Activated CD4-positive, alpha-beta memory T cell treated with anti-CD3 and anti-CD28 coated beads for 36 hours (primary cell): ENCODE measurements at regions not wholly inside any gene's neighbourhood (a gene's known extent, or its start where the extent isn't known, plus 50 kb on each side); places are given as distances from the start of the nearest gene placed in this dataset.

ENCODE experiments used
- CTCF ChIA-PET: fragments of 350-600 bp; sonication (Branson Sonifier 250); formaldehyde crosslinking; loops from one replicate; lab custom pipeline; 2021; ENCODE audit warnings: antibody characterized with exemption, inconsistent platforms; lab: Charles Lee
- POLR2A ChIA-PET: fragments of 350-600 bp; sonication (Branson Sonifier 250); formaldehyde crosslinking; loops from one replicate; lab custom pipeline; 2021; ENCODE audit warnings: antibody characterized with exemption; lab: Charles Lee
- DNase-seq: peaks from one replicate; pipeline ENCODE4 v3.0.0-alpha.2; 2020
- H3K27ac Mint-ChIP-seq: one replicate; pipeline ENCODE4 v1.8.0; 2021; ENCODE audit warnings: mixed read lengths
- H3K27me3 Mint-ChIP-seq: one replicate; pipeline ENCODE4 v1.8.0; 2021; ENCODE audit warnings: mixed read lengths
- H3K36me3 Mint-ChIP-seq: one replicate; pipeline ENCODE4 v1.8.0; 2021; ENCODE audit warnings: mixed read lengths
- H3K4me1 Mint-ChIP-seq: one replicate; pipeline ENCODE4 v1.8.0; 2021; ENCODE audit warnings: low read depth, mixed read lengths
- H3K4me3 Mint-ChIP-seq: one replicate; pipeline ENCODE4 v1.8.0; 2021; ENCODE audit warnings: mild to moderate bottlenecking, mixed read lengths
- H3K9me3 Mint-ChIP-seq: one replicate; pipeline ENCODE4 v1.8.0; 2021; ENCODE audit warnings: mixed read lengths
- intact Hi-C: fragments of 100-400 bp; cut with micrococcal nuclease; formaldehyde crosslinking; loops from one replicate; pipeline ENCODE4 v1.15.1; 2023

GRCh38 chr4:173696551-173696950 lies 166.5 kb upstream of the HAND2 start:
- H3K4me3 Mint-ChIP-seq, result no peak overlapping the region
- H3K27ac Mint-ChIP-seq, result no peak overlapping the region
- no peak for DNase-seq
- no peaks in the 10 kb centered on the region for H3K27me3 Mint-ChIP-seq
- ChIA-PET POLR2A (no interaction called here), CTCF (no interaction called here)
- no peaks in the 10 kb centered on the region for H3K4me1 Mint-ChIP-seq
- intact Hi-C loops, result no loop called here
- no peaks in the 10 kb centered on the region for H3K9me3 Mint-ChIP-seq
- no peaks in the 10 kb centered on the region for H3K36me3 Mint-ChIP-seq

- Mint-ChIP-seq H3K27ac (no peak overlapping the region), H3K36me3 (no peaks in the 10 kb centered on the region), H3K9me3 (no peaks in the 10 kb centered on the region), H3K4me1 (no peaks in the 10 kb centered on the region), H3K27me3 (no peaks in the 10 kb centered on the region), H3K4me3 (no peak overlapping the region)
- ChIA-PET POLR2A (no interaction called here), CTCF (no interaction called here)
- intact Hi-C loops, result no loop called here
- no peak for DNase-seq
Measured at GRCh38 chr4:173696011-173696410, 166.0 kb upstream of the HAND2 start.

- Mint-ChIP-seq H3K27ac (no peak overlapping the region), H3K36me3 (no peaks in the 10 kb centered on the region), H3K9me3 (no peaks in the 10 kb centered on the region), H3K4me1 (no peaks in the 10 kb centered on the region), H3K4me3 (no peak overlapping the region), H3K27me3 (no peaks in the 10 kb centered on the region)
- intact Hi-C loops, result no loop called here
- CTCF ChIA-PET, result no interaction called here
- no peak for DNase-seq
- POLR2A ChIA-PET, result no interaction called here
Measured at GRCh38 chr4:173685831-173686210, 155.8 kb upstream of the HAND2 start.

- intact Hi-C loops, result no loop called here
- CTCF ChIA-PET, result no interaction called here
- Mint-ChIP-seq H3K36me3 (no peaks in the 10 kb centered on the region), H3K4me1 (no peaks in the 10 kb centered on the region), H3K9me3 (no peaks in the 10 kb centered on the region), H3K27ac (no peak overlapping the region), H3K4me3 (no peak overlapping the region), H3K27me3 (no peaks in the 10 kb centered on the region)
- POLR2A ChIA-PET, result no interaction called here
- no peak for DNase-seq
Measured at GRCh38 chr4:173685165-173685830, 155.3 kb upstream of the HAND2 start.

GRCh38 chr4:173684223-173684622 lies 154.2 kb upstream of the HAND2 start:
- no peaks in the 10 kb centered on the region for H3K36me3 Mint-ChIP-seq
- H3K4me3 Mint-ChIP-seq, result no peak overlapping the region
- intact Hi-C loops, result no loop called here
- no peak overlapping the region for H3K27ac Mint-ChIP-seq
- H3K4me1 Mint-ChIP-seq, result no peaks in the 10 kb centered on the region
- H3K27me3 Mint-ChIP-seq, result no peaks in the 10 kb centered on the region
- no peak for DNase-seq
- no peaks in the 10 kb centered on the region for H3K9me3 Mint-ChIP-seq
- CTCF ChIA-PET, result no interaction called here
- POLR2A ChIA-PET, result no interaction called here

- no peaks in the 10 kb centered on the region for H3K36me3 Mint-ChIP-seq
Measured at GRCh38 chr4:173682609-173683008, 152.6 kb upstream of the HAND2 start.

GRCh38 chr4:173680278-173680677 lies 150.2 kb upstream of the HAND2 start:
- Mint-ChIP-seq H3K27me3 (no peaks in the 10 kb centered on the region), H3K9me3 (no peaks in the 10 kb centered on the region), H3K4me3 (no peak overlapping the region), H3K36me3 (no peaks in the 10 kb centered on the region), H3K27ac (no peak overlapping the region), H3K4me1 (no peaks in the 10 kb centered on the region)
- ChIA-PET CTCF (no interaction called here), POLR2A (interaction anchor here (0.7 kb wide), 1 partner anchor 188 kb away, joined by 4 read pairs; no protein-coding TSS in a partner anchor)
- DNase-seq, result no peak
- intact Hi-C loops, result no loop called here

More at GRCh38 chr4:173682609-173683008, 152.6 kb upstream of the HAND2 start:
- DNase-seq, result no peak
- Mint-ChIP-seq H3K27ac (no peak overlapping the region), H3K9me3 (no peaks in the 10 kb centered on the region), H3K27me3 (no peaks in the 10 kb centered on the region), H3K4me3 (no peak overlapping the region), H3K4me1 (no peaks in the 10 kb centered on the region)
- intact Hi-C loops, result no loop called here
- CTCF ChIA-PET, result no interaction called here
- POLR2A ChIA-PET, result no interaction called here

- Mint-ChIP-seq H3K27me3 (peaks cover 2% of the 10 kb centered on the region), H3K4me3 (no peak overlapping the region), H3K9me3 (no peaks in the 10 kb centered on the region), H3K27ac (no peak overlapping the region), H3K4me1 (no peaks in the 10 kb centered on the region), H3K36me3 (no peaks in the 10 kb centered on the region)
- intact Hi-C loops, result no loop called here
- DNase-seq, result no peak
- ChIA-PET CTCF (no interaction called here), POLR2A (no interaction called here)
Measured at GRCh38 chr4:173675446-173675845, 145.4 kb upstream of the HAND2 start.

GRCh38 chr4:173669460-173670179 lies 139.6 kb upstream of the HAND2 start:
- DNase-seq, result no peak
- H3K27me3 Mint-ChIP-seq, result peaks cover 2% of the 10 kb centered on the region
- H3K4me1 Mint-ChIP-seq, result no peaks in the 10 kb centered on the region
- intact Hi-C loops, result no loop called here
- POLR2A ChIA-PET, result no interaction called here
- no peaks in the 10 kb centered on the region for H3K36me3 Mint-ChIP-seq
- no peak overlapping the region for H3K4me3 Mint-ChIP-seq
- H3K9me3 Mint-ChIP-seq, result no peaks in the 10 kb centered on the region
- CTCF ChIA-PET, result no interaction called here
- H3K27ac Mint-ChIP-seq, result no peak overlapping the region

GRCh38 chr4:173661001-173661400 lies 131.0 kb upstream of the HAND2 start:
- intact Hi-C loops, result no loop called here
- ChIA-PET POLR2A (no interaction called here), CTCF (no interaction called here)
- DNase-seq, result no peak
- Mint-ChIP-seq H3K4me3 (no peak overlapping the region), H3K27me3 (no peaks in the 10 kb centered on the region), H3K4me1 (no peaks in the 10 kb centered on the region), H3K27ac (no peak overlapping the region), H3K9me3 (peaks cover 10% of the 10 kb centered on the region), H3K36me3 (no peaks in the 10 kb centered on the region)

GRCh38 chr4:173656898-173657297 lies 126.9 kb upstream of the HAND2 start:
- DNase-seq, result no peak
- intact Hi-C loops, result no loop called here
- Mint-ChIP-seq H3K27ac (no peak overlapping the region), H3K4me1 (no peaks in the 10 kb centered on the region), H3K36me3 (no peaks in the 10 kb centered on the region), H3K9me3 (peaks cover 5% of the 10 kb centered on the region), H3K27me3 (peaks cover 3% of the 10 kb centered on the region), H3K4me3 (no peak overlapping the region)
- CTCF ChIA-PET, result no interaction called here
- POLR2A ChIA-PET, result no interaction called here

- Mint-ChIP-seq H3K4me1 (no peaks in the 10 kb centered on the region), H3K4me3 (no peak overlapping the region), H3K9me3 (no peaks in the 10 kb centered on the region), H3K36me3 (no peaks in the 10 kb centered on the region), H3K27me3 (peaks cover 3% of the 10 kb centered on the region), H3K27ac (no peak overlapping the region)
- ChIA-PET POLR2A (no interaction called here), CTCF (no interaction called here)
- intact Hi-C loops, result no loop called here
- no peak for DNase-seq
Measured at GRCh38 chr4:173652283-173652931, 122.4 kb upstream of the HAND2 start.
